Progenitor cell of endocrine pancreas (in vitro differentiated cells): ENCODE measurements at regions not wholly inside any gene's neighbourhood (a gene's known extent, or its start where the extent isn't known, plus 50 kb on each side); places are given as distances from the start of the nearest gene placed in this dataset.

Experiments
- DNase-seq: peaks from one replicate; pipeline ENCODE4 v3.0.0; 2021; ENCODE audit warnings: low spot score; ENCODE audit not compliant: unreplicated experiment
- H3K27ac Mint-ChIP-seq: 2 replicates; pipeline ENCODE4 v1.8.0; 2021; ENCODE audit warnings: mild to moderate bottlenecking, moderate library complexity, mixed read lengths
- H3K27me3 Mint-ChIP-seq: 2 replicates; pipeline ENCODE4 v1.8.0; 2021; ENCODE audit warnings: mixed read lengths
- H3K36me3 Mint-ChIP-seq: 2 replicates; pipeline ENCODE4 v1.8.0; 2022; ENCODE audit warnings: mixed read lengths; ENCODE audit not compliant: insufficient read depth
- H3K4me1 Mint-ChIP-seq: 2 replicates; pipeline ENCODE4 v1.8.0; 2021; ENCODE audit warnings: low read depth, mixed read lengths
- H3K4me3 Mint-ChIP-seq: 2 replicates; pipeline ENCODE4 v1.8.0; 2021; ENCODE audit warnings: low read depth, mild to moderate bottlenecking, moderate library complexity, mixed read lengths
- H3K9me3 Mint-ChIP-seq: 2 replicates; pipeline ENCODE4 v1.8.0; 2021; ENCODE audit warnings: low read depth, mixed read lengths
- CTCF ChIP-seq: fragments of 200-600 bp; sonication (generic); IDR thresholded peaks from one replicate; pipeline ENCODE4 v1.5.0; 2021; ENCODE audit warnings: antibody characterized with exemption, mild to moderate bottlenecking; ENCODE audit not compliant: unreplicated experiment

GRCh38 chr15:67992834-67993233, 61.3 kb upstream of the PIAS1 start:
- no peaks in the 10 kb centered on the region for H3K36me3 Mint-ChIP-seq
- no peaks in the 10 kb centered on the region for H3K9me3 Mint-ChIP-seq
- no peaks in the 10 kb centered on the region for H3K27me3 Mint-ChIP-seq
- H3K27ac Mint-ChIP-seq: no peak overlapping the region
- TF ChIP-seq CTCF: no peak
- no peak overlapping the region for H3K4me3 Mint-ChIP-seq
- peaks cover 2% of the 10 kb centered on the region for H3K4me1 Mint-ChIP-seq
- DNase-seq: no peak

GRCh38 chr15:67997996-67998395, 56.1 kb upstream of the PIAS1 start:
- no peak for DNase-seq
- Mint-ChIP-seq H3K4me3 (no peak overlapping the region), H3K9me3 (no peaks in the 10 kb centered on the region), H3K27ac (no peak overlapping the region), H3K27me3 (no peaks in the 10 kb centered on the region), H3K4me1 (peaks cover 2% of the 10 kb centered on the region), H3K36me3 (no peaks in the 10 kb centered on the region)
- TF ChIP-seq CTCF: no peak

- Mint-ChIP-seq H3K4me1 (peaks cover 2% of the 10 kb centered on the region), H3K4me3 (no peak overlapping the region), H3K27ac (no peak overlapping the region), H3K27me3 (no peaks in the 10 kb centered on the region), H3K36me3 (no peaks in the 10 kb centered on the region), H3K9me3 (no peaks in the 10 kb centered on the region)
- no peak for TF ChIP-seq CTCF
- no peak for DNase-seq
Observed at GRCh38 chr15:67998599-67999133, 55.4 kb upstream of the PIAS1 start.

- H3K36me3 Mint-ChIP-seq: no peaks in the 10 kb centered on the region
- no peak overlapping the region for H3K27ac Mint-ChIP-seq
- H3K4me3 Mint-ChIP-seq: no peak overlapping the region
- no peaks in the 10 kb centered on the region for H3K27me3 Mint-ChIP-seq
- no peak for TF ChIP-seq CTCF
- peaks cover 7% of the 10 kb centered on the region for H3K9me3 Mint-ChIP-seq
- H3K4me1 Mint-ChIP-seq: peaks cover 2% of the 10 kb centered on the region
- DNase-seq: no peak
Observed at GRCh38 chr15:67999320-68000100, 54.6 kb upstream of the PIAS1 start.

- no peaks in the 10 kb centered on the region for H3K36me3 Mint-ChIP-seq
- no peak for TF ChIP-seq CTCF
- H3K27ac Mint-ChIP-seq: no peak overlapping the region
- no peak overlapping the region for H3K4me3 Mint-ChIP-seq
- peaks cover 7% of the 10 kb centered on the region for H3K9me3 Mint-ChIP-seq
- H3K4me1 Mint-ChIP-seq: no peaks in the 10 kb centered on the region
- no peaks in the 10 kb centered on the region for H3K27me3 Mint-ChIP-seq
- DNase-seq: no peak
Observed at GRCh38 chr15:68000754-68001153, 53.4 kb upstream of the PIAS1 start.
